GM18502 (cell line): ENCODE measurements at regions not wholly inside any gene's neighbourhood (a gene's known extent, or its start where the extent isn't known, plus 50 kb on each side); places are given as distances from the start of the nearest gene placed in this dataset.

Source experiments
- ATAC-seq: cut with Tn5 transposase; IDR thresholded peaks from one replicate; pipeline ENCODE4 v1.9.1; 2021; ENCODE audit warnings: mild to moderate bottlenecking; ENCODE audit not compliant: unreplicated experiment, poor library complexity

- ATAC-seq = no peak
These were observed 567.8 kb downstream of the IGSF11 start for GRCh38 chr3:118466795-118467330.

DNA sequence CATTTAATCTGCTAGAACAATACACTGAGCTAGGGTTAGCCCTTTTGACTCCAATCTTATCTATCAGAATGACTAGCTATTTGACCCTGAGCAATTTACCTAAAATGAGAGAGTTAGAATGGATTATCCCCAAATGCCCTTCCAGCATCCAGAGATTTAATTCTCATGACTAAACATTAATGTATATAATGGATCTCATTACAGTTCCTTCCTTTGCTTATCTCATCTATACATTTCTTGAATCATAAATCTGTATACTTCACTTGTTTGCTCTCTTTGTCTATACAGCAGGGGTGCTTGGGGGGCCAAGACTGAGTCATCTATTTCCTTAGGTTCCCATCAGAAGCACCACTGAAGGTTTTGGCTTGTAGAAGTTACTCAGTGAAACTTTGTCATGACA, 565.8 kb downstream of the IGSF11 start:
- ATAC-seq = no peak

GRCh38 chr3:118472586-118472985, 562.1 kb downstream of the IGSF11 start:
- peak; percentile 67 for ATAC-seq

GRCh38 chr3:118473343-118473742, 561.3 kb downstream of the IGSF11 start:
- ATAC-seq = no peak

DNA sequence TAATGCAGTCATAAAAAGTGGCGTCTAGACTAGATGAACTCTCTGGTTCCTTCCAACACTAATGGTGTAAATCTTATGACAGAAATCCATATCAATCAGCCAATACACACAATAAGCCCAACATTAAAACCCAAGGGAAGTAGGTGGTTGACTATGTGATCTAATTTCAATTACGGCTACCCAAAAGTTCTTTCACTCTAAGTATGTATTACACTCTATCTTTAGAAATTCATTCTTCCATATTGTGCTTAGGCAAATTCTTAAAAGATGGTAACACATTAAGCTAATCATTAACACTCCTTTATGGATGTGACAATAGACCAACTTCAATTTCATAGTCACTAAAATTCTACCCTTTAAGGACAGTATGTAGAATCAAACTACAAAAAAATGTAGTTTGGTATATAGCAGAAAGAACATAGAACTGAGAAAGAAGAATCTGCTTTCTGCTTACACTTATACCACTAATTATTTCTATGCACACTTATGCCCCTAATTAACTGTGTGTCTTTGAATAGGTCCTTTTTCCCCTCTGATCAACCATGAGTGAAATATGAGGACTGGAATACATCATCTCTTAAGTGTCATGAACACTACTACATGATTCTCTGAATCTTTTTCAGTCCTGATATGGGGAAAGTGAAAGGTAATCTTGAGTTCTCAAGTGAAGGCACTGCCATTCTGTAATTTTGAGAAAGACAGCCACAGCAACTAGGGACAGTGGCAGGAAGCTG, 557.6 kb downstream of the IGSF11 start:
- no peak for ATAC-seq

DNA sequence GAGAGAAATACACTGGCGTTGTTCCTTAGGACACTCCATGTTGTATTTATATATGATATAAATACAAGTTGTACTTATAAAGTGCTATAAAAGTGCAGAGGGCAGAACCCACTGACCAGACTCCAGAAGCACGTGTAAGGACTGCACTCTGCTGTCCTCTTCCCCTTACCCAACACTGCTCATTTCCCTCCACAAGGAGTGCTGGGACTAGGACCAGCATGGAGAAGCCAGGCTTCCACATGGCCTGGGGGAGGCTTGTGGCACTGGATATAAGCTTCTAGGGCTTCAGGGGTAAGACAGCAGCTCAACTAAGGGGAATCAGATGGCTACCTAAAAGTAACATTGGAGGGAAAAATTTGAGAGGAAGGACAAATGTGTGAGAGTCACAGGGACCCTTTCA, 556.9 kb downstream of the IGSF11 start:
- ATAC-seq = no peak

- ATAC-seq = no peak
These were observed 555.9 kb downstream of the IGSF11 start for GRCh38 chr3:118478706-118479276.

DNA sequence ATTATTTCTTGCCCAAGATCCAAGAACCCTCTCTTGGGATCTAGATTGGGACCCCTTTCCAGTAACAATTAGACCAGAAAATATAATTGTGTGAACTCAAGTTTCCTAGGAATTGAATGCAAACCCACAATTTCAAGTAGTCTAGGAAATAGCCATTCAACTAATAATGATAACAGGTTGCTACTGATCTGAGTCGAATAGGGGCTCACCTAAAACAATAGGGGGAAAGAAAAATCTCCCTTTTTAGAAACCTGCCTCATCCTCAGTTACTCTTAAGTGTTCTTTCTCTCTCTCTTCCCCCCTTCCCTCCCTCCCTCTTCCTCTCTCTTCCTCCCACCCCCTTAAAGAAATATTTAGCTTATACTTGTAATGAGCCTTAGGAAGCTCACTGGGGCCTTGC, 555.3 kb downstream of the IGSF11 start:
- ATAC-seq = no peak

- ATAC-seq = peak; percentile 74
These were observed 554.4 kb downstream of the IGSF11 start for GRCh38 chr3:118480101-118480860.

- ATAC-seq = no peak
These were observed 549.0 kb downstream of the IGSF11 start for GRCh38 chr3:118485693-118486092.

- ATAC-seq = no peak
These were observed 546.9 kb downstream of the IGSF11 start for GRCh38 chr3:118487734-118488133.

DNA sequence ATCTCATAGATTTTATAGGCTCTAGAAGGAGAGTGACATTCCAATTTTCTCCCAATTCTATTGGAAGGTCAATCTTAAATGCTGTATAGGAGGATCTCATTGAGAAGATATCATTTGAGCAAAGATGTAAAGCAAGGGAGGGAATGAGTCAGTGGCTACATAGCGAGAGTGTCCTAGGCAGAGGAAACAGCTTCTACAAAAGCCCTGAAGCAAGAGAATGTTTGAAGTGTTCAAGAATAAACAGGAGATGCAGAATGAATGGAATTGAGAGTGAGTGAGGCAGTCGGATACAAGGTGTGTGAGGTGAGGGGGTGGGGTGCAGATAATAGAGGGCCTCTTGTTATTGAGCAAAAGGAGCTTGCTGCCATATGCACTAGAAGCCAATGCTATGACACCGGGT, 545.9 kb downstream of the IGSF11 start:
- no peak for ATAC-seq

DNA sequence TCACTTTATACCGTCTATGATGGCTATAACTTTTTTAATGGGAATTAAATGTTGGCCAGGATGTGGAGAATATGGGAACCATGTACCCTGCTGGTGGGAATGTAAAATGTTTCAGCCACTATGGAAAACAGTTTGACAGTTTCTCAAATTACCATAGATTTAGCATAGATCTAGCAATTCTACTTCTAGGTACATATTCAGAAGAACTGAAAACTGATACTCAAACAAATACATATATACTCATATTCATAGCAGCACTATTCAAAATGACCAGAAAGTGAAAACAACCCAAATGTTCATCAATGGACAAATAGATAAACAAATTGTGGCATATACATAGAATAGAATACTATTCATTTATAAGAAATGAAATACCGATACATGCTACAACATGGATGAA, 539.4 kb downstream of the IGSF11 start:
- peak; percentile 60 for ATAC-seq

- ATAC-seq = no peak
These were observed 537.4 kb downstream of the IGSF11 start for GRCh38 chr3:118497274-118497673.

DNA sequence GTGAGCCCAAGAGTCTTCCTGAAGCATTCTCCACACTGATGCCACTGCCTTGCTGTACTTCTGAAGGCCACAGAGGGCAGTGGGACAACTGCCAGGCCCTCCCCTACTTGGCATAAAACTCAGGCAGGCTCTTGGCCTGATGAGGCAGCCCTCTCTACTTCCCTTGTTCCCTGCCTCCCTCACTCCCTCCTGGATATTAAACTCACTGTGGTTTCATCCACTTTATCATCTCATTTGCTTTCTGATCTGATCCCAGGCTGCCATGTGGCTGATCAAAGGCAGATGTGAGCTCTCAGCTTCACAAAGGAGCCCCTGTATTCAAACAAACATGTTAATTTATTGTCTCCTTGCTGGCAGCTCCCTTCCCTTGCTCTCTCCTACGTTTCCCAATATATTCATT, 533.5 kb downstream of the IGSF11 start:
- no peak for ATAC-seq

- ATAC-seq = no peak
These were observed 529.7 kb downstream of the IGSF11 start for GRCh38 chr3:118504906-118505305.

- no peak for ATAC-seq
These were observed 528.9 kb downstream of the IGSF11 start for GRCh38 chr3:118505784-118506183.

DNA sequence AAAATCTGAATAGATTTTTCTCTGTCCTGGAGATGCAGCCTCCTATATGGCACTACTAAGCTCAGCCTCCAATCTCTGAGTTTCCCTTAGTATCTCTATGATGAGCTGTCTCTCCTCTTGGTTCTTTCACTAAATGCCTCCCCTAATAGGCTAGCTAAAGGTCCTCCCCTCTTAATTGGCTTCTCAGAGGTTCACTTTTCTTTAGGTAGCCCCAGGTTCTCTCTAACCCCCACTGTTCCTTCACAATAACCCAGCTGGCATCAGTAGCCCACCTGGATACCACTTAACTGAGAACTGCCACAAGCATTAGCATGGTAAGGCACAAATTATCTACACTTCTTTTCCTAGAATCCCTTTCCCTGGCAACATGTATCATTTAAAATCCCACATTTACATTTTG, 523.2 kb downstream of the IGSF11 start:
- ATAC-seq = no peak

GRCh38 chr3:118512301-118512700, 522.3 kb downstream of the IGSF11 start:
- ATAC-seq = no peak

- no peak for ATAC-seq
These were observed 509.6 kb downstream of the IGSF11 start for GRCh38 chr3:118525077-118525476.
